ENCODE measurements at regions not wholly inside any gene's neighbourhood (a gene's known extent, or its start where the extent isn't known, plus 50 kb on each side); places are given as distances from the start of the nearest gene placed in this dataset.

DNA sequence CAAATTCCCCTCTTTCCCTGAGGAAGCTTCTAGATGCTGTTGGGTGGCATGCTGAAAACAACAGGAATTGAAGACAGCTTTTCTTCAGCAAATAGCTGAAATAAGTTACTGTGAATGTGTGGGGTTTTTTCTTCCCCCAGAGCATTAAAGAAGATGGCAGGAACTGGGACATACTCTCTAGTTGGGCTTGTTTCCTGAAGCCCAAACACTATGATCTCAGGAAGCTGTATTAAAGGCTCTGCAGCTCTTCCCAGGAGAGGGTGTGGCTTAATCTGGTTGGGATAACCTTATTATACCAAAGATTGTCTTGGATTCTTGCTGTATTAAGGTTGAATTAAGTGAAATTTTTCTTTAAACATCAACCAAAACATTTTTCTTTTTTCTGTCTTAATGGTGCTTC is 64.9 kb upstream of the LMO4 start (continued):
- no peak for TF ChIP-seq NANOG (IDR thresholded peaks at IDR 0.05; ENCODE audit: borderline replicate concordance)
- TF ChIP-seq POLR2AphosphoS5 (IDR thresholded peaks at IDR 0.05; ENCODE audit: low read depth), result no peak
- TF ChIP-seq CREB1 (CRISPR knock-in tag; IDR thresholded peaks at IDR 0.05; ENCODE audit: low read depth), result no peak
- no peak for TF ChIP-seq ZNF114 (CRISPR knock-in tag; IDR thresholded peaks at IDR 0.05)
- TF ChIP-seq, protein P1, sequence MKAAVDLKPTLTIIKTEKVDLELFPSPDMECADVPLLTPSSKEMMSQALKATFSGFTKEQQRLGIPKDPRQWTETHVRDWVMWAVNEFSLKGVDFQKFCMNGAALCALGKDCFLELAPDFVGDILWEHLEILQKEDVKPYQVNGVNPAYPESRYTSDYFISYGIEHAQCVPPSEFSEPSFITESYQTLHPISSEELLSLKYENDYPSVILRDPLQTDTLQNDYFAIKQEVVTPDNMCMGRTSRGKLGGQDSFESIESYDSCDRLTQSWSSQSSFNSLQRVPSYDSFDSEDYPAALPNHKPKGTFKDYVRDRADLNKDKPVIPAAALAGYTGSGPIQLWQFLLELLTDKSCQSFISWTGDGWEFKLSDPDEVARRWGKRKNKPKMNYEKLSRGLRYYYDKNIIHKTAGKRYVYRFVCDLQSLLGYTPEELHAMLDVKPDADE (IDR thresholded peaks at IDR 0.05), result no peak
- TF ChIP-seq STAT1 (IDR thresholded peaks at IDR 0.05; ENCODE audit: unreplicated experiment), result no peak
- TF ChIP-seq, protein P2, sequence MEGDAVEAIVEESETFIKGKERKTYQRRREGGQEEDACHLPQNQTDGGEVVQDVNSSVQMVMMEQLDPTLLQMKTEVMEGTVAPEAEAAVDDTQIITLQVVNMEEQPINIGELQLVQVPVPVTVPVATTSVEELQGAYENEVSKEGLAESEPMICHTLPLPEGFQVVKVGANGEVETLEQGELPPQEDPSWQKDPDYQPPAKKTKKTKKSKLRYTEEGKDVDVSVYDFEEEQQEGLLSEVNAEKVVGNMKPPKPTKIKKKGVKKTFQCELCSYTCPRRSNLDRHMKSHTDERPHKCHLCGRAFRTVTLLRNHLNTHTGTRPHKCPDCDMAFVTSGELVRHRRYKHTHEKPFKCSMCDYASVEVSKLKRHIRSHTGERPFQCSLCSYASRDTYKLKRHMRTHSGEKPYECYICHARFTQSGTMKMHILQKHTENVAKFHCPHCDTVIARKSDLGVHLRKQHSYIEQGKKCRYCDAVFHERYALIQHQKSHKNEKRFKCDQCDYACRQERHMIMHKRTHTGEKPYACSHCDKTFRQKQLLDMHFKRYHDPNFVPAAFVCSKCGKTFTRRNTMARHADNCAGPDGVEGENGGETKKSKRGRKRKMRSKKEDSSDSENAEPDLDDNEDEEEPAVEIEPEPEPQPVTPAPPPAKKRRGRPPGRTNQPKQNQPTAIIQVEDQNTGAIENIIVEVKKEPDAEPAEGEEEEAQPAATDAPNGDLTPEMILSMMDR (conservative IDR thresholded peaks at IDR 0.05; ENCODE audit: low read depth in 2 of 2), result no peak
- no peak for TF ChIP-seq EZH2 (IDR thresholded peaks at IDR 0.05; ENCODE audit: low read depth, unreplicated experiment)

DNA sequence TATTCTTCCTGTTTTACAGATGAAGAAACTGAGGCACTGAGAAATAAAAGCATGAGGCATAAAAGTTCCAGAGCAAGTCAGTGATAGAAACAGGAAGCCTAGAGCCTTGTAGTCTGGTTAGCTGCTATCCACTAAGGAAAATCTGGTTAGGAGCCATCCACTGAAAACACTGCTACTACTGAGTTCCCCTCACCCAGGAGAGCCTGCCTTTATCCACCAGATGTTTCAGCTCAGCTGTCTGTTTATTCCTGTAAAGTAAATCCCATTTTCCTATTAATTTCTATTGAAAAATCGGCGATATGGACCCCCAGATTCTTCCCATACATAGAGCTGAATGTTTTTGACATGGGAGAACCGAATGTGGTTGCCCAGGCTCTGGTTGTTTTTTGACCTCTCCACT is 63.7 kb upstream of the LMO4 start:
- DNase-seq (ENCODE audit: low spot score) (no peak), ATAC-seq (no peak)
- Mint-ChIP-seq H3K27ac (no peak overlapping the region), H3K4me1 (no peaks in the 10 kb centered on the region), H3K27me3 (ENCODE audit: insufficient read depth, low read depth, poor library complexity) (no peaks in the 10 kb centered on the region), H3K36me3 (ENCODE audit: low read depth) (no peaks in the 10 kb centered on the region), H3K9me3 (no peaks in the 10 kb centered on the region; the same call in 2 of the 3 replicates), H3K4me3 (no peak overlapping the region)
- Histone ChIP-seq H3K79me2 (replicated peaks; ENCODE audit: insufficient read depth) (no peaks in the 10 kb centered on the region), H3F3A (replicated peaks; ENCODE audit: low read depth) (no peaks in the 10 kb centered on the region), H3K27me3 (ENCODE audit: insufficient read depth) (no peaks in the 10 kb centered on the region), H3K9me2 (ENCODE audit: insufficient read depth) (peaks cover 18% of the 10 kb centered on the region), H4K20me1 (replicated peaks; ENCODE audit: insufficient read depth) (no peaks in the 10 kb centered on the region), H3K36me3 (ENCODE audit: insufficient read depth) (no peaks in the 10 kb centered on the region), H2AFZ (no peak overlapping the region), H3K27ac (ENCODE audit: low read depth) (no peak overlapping the region), H3K4me1 (ENCODE audit: insufficient read depth) (no peaks in the 10 kb centered on the region), H3K4me2 (no peak overlapping the region), H3K4me3 (no peak overlapping the region)
- no peak for TF ChIP-seq POLR2AphosphoS5 (IDR thresholded peaks at IDR 0.05; ENCODE audit: low read depth)

DNA sequence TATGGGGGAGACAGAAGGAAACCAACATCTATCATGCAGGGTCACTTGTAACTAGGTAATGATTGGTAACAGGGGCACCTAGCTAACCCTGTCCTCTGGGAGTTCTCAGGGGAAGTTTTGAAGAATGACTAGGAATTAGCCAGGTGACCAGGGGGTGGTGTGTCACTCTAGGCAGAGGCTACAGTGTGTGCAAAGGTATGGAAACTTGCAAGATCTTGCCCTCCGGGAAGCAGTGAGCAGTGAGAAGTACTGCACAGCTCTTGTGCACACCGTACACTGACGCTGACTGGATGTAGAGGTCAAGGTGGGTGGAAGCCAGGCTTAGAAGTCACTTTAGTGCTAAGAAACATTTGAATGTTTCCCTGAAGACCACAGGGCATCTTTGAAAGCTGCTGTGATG is 62.9 kb upstream of the LMO4 start:
- Histone ChIP-seq H3K4me1 (ENCODE audit: insufficient read depth) (0 out of 2 replicates have a peak, but pooled peaks cover 6% of the 10 kb centered on the region), H4K20me1 (replicated peaks; ENCODE audit: insufficient read depth) (no peaks in the 10 kb centered on the region), H3K4me3 (no peak overlapping the region), H3K27me3 (ENCODE audit: insufficient read depth) (no peaks in the 10 kb centered on the region), H3K4me2 (no peak overlapping the region), H3K36me3 (ENCODE audit: insufficient read depth) (no peaks in the 10 kb centered on the region), H3K79me2 (replicated peaks; ENCODE audit: insufficient read depth) (no peaks in the 10 kb centered on the region), H3K27ac (ENCODE audit: low read depth) (no peak overlapping the region), H3K9me2 (ENCODE audit: insufficient read depth) (peaks cover 21% of the 10 kb centered on the region), H3F3A (replicated peaks; ENCODE audit: low read depth) (no peaks in the 10 kb centered on the region), H2AFZ (no peak overlapping the region)
- ATAC-seq (no peak), DNase-seq (ENCODE audit: low spot score) (no peak)
- Mint-ChIP-seq H3K27ac (no peak overlapping the region), H3K36me3 (ENCODE audit: low read depth) (no peaks in the 10 kb centered on the region), H3K27me3 (ENCODE audit: insufficient read depth, low read depth, poor library complexity) (no peaks in the 10 kb centered on the region), H3K4me1 (peaks cover 8% of the 10 kb centered on the region), H3K4me3 (no peak overlapping the region), H3K9me3 (no peaks in the 10 kb centered on the region; the same call in 2 of the 3 replicates)
- TF ChIP-seq STAT1 (IDR thresholded peaks at IDR 0.05; ENCODE audit: unreplicated experiment) (no peak), POLR2AphosphoS5 (IDR thresholded peaks at IDR 0.05; ENCODE audit: low read depth) (no peak), ZNF331 (CRISPR knock-in tag; IDR thresholded peaks at IDR 0.05; ENCODE audit: low read depth) (no peak), ZNF114 (CRISPR knock-in tag; IDR thresholded peaks at IDR 0.05) (no peak), CREB1 (CRISPR knock-in tag; IDR thresholded peaks at IDR 0.05; ENCODE audit: low read depth) (no peak)
- TF ChIP-seq, protein P3, sequence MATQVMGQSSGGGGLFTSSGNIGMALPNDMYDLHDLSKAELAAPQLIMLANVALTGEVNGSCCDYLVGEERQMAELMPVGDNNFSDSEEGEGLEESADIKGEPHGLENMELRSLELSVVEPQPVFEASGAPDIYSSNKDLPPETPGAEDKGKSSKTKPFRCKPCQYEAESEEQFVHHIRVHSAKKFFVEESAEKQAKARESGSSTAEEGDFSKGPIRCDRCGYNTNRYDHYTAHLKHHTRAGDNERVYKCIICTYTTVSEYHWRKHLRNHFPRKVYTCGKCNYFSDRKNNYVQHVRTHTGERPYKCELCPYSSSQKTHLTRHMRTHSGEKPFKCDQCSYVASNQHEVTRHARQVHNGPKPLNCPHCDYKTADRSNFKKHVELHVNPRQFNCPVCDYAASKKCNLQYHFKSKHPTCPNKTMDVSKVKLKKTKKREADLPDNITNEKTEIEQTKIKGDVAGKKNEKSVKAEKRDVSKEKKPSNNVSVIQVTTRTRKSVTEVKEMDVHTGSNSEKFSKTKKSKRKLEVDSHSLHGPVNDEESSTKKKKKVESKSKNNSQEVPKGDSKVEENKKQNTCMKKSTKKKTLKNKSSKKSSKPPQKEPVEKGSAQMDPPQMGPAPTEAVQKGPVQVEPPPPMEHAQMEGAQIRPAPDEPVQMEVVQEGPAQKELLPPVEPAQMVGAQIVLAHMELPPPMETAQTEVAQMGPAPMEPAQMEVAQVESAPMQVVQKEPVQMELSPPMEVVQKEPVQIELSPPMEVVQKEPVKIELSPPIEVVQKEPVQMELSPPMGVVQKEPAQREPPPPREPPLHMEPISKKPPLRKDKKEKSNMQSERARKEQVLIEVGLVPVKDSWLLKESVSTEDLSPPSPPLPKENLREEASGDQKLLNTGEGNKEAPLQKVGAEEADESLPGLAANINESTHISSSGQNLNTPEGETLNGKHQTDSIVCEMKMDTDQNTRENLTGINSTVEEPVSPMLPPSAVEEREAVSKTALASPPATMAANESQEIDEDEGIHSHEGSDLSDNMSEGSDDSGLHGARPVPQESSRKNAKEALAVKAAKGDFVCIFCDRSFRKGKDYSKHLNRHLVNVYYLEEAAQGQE (IDR thresholded peaks at IDR 0.05; ENCODE audit: unreplicated experiment), result no peak

All from GM23338 (cell line).